Transverse colon (tissue), 4 donors: ENCODE measurements at regions not wholly inside any gene's neighbourhood (a gene's known extent, or its start where the extent isn't known, plus 50 kb on each side); places are given as distances from the start of the nearest gene placed in this dataset.

Experiments
- CTCF ChIP-seq, 5 experiments: fragments of 200-600 bp in 3 of 5; fragments of 450-650 bp in 2 of 5; sonication (generic) in 3 of 5; IDR thresholded peaks; 1 replicate in 2 of 5; 2 replicates in 3 of 5; pipeline ENCODE4 v1.5.1; 2016 to 2017; ENCODE audit warnings: antibody characterized with exemption in 5 of 5, inconsistent platforms in 3 of 5, mild to moderate bottlenecking in 2 of 5, moderate library complexity in 1 of 5
- EP300 ChIP-seq: sonication (generic); formaldehyde crosslinking; IDR thresholded peaks from one replicate; pipeline ENCODE4 v1.6.1; 2017; ENCODE audit warnings: antibody characterized with exemption, low read depth
- POLR2A ChIP-seq: fragments of 450-650 bp; IDR thresholded peaks from one replicate; pipeline ENCODE4 v1.6.1; 2016; ENCODE audit warnings: antibody characterized with exemption, mild to moderate bottlenecking, moderate library complexity
- POLR2AphosphoS5 ChIP-seq, 3 donors: sonication (generic); formaldehyde crosslinking; IDR thresholded peaks; one replicate each; pipeline ENCODE4 v1.6.1; 2016; ENCODE audit warnings: antibody characterized with exemption in 3 of 3

- TF ChIP-seq CTCF (IDR thresholded peaks at IDR 0.05): no peak
- TF ChIP-seq POLR2A: no peak
- no peak for TF ChIP-seq EP300
- TF ChIP-seq POLR2AphosphoS5 (IDR thresholded peaks at IDR 0.05): no peak
Measured at GRCh38 chr3:124486324-124486723, 243.9 kb upstream of the UMPS start.
